HG02623 (cell line): ENCODE measurements at regions not wholly inside any gene's neighbourhood (a gene's known extent, or its start where the extent isn't known, plus 50 kb on each side); places are given as distances from the start of the nearest gene placed in this dataset.
A peak's percentile ranks its signal among the peaks of the same experiment; 100 is the strongest.

ENCODE experiments used
- ATAC-seq: cut with Tn5 transposase; IDR thresholded peaks from one replicate; pipeline ENCODE4 v1.9.1; 2021; ENCODE audit warnings: moderate library complexity; ENCODE audit not compliant: unreplicated experiment

- ATAC-seq, result peak; percentile 90
Observed at GRCh38 chr4:124262211-124263179, 450.0 kb downstream of the ANKRD50 start.

- no peak for ATAC-seq
Observed at GRCh38 chr4:124265701-124266100, 446.8 kb downstream of the ANKRD50 start.

GRCh38 chr4:124266721-124267120, 445.8 kb downstream of the ANKRD50 start:
- ATAC-seq, result no peak

DNA sequence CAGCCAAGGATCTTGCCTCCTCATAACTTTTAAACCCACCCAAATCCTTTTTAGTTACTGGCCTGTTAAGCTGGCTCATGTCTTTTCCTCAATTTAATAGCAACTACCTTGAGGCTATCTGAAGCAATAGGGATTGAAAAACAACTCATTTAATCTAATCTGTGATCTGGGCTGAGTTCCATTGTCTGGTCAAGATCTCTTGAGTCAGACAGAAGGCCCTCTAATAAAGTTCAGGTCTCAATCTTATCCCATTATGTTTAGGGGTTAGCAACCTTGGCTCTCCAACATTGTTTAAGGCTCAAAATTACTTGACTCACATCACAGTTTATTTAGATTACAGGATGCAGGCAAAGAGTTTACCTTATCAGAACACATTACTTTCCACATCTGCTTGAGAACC, 436.1 kb downstream of the ANKRD50 start:
- ATAC-seq, result no peak

GRCh38 chr4:124277691-124278090, 434.8 kb downstream of the ANKRD50 start:
- no peak for ATAC-seq

DNA sequence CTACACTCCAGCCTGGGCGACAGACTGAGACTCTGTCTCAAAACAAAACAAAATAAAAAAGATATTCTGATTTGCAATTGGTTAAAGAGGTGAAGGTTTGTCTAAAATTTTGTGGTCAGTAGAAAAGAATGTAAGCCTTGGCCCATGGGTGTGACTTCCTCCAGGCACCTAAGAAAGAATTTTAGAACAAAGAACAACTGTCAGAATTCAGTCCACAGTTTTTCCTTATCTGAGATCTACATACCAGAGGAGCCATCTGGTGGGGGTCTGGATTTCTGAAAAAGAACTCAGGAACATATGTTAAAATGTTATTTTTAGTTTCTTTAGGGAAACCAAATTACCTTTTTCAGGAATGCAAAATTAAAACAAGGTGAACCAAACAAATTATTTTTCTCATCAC, 434.1 kb downstream of the ANKRD50 start:
- ATAC-seq, result no peak

DNA sequence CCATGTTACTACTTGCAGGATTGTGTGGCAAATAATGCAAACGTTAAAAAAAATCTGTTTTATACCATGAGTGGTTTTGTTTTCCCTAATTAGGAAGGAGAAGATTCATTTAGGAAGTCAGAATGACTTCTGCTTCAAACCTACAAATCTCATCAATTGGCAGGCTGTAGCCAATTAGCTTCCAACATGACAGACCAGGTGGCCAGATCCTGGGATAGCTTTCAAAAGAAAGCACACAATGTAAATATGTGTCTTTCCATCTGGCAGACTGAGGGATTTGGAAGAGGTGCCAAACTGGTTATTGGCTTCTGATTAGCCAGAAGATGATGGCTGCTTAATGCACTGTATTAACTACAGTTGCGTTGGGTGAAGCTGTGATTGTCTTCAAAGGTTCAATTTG, 432.8 kb downstream of the ANKRD50 start:
- no peak for ATAC-seq

GRCh38 chr4:124282301-124282898, 430.1 kb downstream of the ANKRD50 start:
- ATAC-seq, result no peak

GRCh38 chr4:124288706-124289486, 423.6 kb downstream of the ANKRD50 start:
- no peak for ATAC-seq

- no peak for ATAC-seq
Observed at GRCh38 chr4:124290678-124291077, 421.9 kb downstream of the ANKRD50 start.

DNA sequence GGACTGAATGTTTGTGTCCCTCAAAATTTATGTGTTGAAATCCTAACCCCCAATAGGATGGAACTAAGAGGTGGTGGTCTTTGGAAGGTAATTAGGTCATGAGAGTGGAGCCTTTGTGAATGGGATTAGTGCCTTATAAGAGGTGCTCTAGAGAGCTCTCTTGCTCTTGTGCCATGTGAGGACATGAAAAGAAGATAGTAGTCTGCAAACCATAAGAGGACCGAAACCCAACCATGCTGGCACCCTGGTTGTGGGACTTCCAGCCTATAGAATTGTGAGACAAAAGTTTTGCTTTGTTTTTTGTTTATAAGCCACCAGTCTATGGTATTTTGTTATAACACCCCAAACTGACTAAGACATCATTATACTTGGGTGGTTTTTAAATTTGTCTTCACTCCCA, 417.1 kb downstream of the ANKRD50 start:
- ATAC-seq, result no peak

GRCh38 chr4:124304941-124305340, 407.6 kb downstream of the ANKRD50 start:
- ATAC-seq, result no peak

DNA sequence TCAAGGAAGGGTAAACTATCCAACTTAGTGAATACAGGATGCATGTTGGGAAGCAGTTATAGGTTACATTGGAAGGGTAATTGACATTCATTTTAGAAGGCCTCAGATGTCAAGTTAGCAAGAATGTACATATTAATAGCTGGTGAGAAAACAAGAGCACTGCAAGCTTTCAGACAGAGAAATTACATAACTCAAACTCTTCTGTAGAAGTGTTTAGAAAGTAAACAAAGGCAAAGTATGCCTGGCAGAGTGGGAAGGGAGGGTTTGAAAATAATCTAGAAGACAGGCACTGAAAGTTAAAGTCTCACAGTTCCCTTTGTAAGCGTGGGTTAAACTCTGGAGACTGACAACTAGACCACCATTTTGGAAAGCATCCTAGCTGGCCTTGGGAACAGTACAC, 406.2 kb downstream of the ANKRD50 start:
- ATAC-seq, result no peak

GRCh38 chr4:124307143-124307542, 405.4 kb downstream of the ANKRD50 start:
- no peak for ATAC-seq

DNA sequence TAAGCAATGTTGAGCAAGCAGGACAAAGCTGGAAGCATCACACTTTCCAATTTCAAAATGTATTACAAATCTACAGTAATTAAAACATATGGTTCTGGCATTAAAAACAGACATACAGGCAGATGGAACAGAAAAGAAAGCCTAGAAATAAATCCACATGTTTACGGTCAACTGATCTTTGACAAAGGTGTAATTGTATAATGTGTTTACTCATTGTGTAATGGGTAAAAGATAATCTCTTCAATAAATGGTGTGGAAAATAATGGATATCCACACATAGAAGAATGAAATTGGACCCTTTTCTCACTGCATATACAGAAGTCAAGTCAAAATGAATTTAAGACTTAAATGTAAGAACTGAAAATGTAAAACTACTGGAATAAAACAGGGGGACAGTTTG, 394.2 kb downstream of the ANKRD50 start:
- ATAC-seq, result no peak

DNA sequence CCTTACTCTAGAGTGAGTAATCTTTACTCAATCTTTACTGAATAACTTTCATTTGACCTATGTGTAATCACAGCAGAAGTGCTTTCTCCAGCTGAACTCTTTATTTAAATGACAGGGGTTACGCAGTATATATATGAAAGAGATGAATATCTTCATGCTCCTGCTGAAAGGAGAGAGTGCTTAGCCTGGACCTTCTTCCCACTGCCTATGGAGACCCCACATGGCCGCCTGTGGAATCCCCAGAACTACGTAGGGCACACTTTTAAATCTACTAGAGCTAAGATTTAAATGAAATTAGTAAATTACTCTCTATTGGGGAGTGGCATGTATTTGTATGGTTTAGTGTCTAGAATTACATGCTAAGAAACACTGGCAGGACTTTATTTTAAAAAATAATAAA, 391.2 kb downstream of the ANKRD50 start:
- no peak for ATAC-seq

DNA sequence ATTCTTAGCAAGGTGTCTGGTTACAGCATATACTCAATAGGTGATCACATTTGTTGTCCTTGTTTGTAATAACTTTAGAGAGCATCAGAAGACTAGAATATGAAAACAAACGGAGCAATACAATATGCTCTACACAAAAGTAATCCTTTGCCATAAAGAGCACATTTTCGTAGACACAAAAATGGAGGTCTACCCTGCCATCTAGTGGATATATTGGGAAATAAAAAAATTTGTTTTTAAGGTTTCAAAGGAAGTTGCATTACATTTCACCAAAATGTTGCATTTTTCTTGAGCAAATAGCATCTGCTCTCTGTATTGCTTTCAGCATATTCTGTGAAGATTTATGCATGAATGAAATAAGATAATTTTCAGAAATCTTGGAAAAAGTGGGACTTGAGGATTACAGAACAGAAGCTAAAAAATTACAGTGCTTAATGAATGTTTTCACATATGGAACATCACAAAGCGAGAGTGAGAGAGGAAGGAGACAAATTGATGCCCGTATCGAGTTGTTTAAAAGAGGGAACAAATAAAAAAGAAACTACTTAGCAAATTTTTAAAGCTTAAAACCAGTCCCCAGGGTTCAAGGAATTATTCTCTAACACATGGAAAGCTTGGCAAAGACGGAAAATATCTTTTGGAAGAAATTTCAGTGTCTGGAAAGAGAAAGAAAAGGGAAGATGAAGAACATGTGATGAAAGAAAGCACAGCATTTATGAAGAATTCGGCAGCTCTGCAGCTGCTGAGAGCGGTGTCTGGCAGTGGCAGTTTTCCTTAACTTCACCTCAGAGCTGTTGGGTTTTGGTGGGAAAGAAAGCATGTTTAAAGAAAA, 390.1 kb downstream of the ANKRD50 start:
- ATAC-seq, result no peak

DNA sequence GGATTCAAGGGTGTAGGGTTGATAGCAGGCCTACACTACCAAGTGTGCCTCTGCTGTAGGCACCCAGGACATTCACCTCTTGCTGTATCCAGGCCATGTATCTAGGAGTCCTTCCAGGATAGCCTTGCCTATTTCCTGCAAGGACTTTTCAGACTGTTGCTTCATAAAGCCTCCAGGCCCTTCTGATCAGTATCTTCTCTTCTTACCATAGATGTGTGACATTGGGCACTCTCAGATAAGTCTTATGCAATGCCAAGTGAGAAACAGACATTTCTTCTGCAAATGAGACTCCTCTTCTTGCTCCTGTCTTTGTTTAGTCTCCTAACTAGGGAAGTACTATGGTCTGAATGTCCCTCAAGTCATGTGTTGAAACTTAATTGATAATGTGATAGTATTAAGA, 386.8 kb downstream of the ANKRD50 start:
- no peak for ATAC-seq

- ATAC-seq, result no peak
Observed at GRCh38 chr4:124329134-124329533, 383.4 kb downstream of the ANKRD50 start.

DNA sequence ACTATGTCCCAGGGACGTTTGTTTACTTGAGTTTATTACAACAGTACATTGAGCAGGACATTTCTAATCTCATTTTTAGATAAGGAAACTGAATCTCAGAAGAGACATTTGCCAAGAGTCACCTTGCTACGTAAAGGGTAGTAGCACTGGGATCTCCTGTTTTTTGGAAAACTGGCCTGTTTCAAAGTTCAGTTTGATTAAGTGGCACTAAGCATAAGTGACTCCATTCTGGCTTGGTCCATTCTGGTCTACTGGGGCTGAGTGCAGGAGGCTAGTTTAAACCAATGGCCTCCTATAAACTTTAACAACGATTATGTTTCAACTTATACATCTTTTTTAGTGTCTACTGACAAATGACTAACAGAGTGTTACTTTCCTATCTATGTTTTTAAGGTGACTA, 382.5 kb downstream of the ANKRD50 start:
- ATAC-seq, result no peak

DNA sequence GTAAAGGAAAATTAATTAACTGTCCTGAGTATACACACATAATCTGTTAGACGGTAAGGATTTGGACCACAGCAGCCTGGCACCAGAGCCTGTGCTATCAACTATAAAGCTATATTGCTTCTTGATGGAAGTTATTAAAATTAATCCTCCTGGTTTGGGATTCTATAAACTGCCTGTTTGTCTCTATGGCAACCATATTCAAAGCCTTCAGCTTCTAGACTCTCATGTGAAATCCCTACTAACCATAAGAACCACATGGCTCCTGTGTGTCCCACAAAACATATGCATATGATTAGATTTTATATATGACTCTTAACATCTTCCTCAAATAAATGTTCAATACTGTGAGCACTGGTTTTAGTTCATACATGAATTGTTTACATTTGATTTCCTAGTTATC, 380.8 kb downstream of the ANKRD50 start:
- no peak for ATAC-seq
